Erythroblast (primary cell): ENCODE measurements at regions not wholly inside any gene's neighbourhood (a gene's known extent, or its start where the extent isn't known, plus 50 kb on each side); places are given as distances from the start of the nearest gene placed in this dataset.
"Not testable (repeated sequence)": the region's sequence is repeated elsewhere in the genome, so short reads cannot be mapped to it uniquely, and the experiment has no call there.

Source experiments
- GATA1 ChIP-seq: IDR thresholded peaks from 2 replicates; pipeline ENCODE4 v1.6.1; 2011; ENCODE audit warnings: low read depth, mild to moderate bottlenecking, control low read depth, low read length, moderate library complexity
- POLR2A ChIP-seq: IDR thresholded peaks from 2 replicates; pipeline ENCODE4 v1.6.1; 2011; ENCODE audit warnings: mild to moderate bottlenecking, low read length

DNA sequence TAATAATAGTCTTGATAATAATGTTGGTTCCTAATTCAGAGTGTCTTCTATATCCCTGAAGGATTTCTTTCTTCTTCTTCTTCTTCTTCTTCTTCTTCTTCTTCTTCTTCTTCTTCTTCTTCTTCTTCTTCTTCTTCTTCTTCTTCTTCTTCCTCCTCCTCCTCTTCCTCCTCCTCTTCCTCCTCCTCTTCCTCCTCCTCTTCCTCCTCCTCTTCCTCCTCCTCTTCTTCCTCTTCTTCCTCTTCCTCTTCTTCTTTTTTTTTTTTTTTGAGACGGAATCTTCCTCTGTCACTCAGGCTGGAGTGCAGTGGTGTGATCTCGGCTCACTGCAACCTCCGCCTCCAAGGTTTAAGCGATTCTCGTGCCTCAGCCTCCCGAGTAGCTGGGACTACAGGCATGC is 242.8 kb upstream of the CPHXL start:
- not testable (repeated sequence) for TF ChIP-seq POLR2A, GATA1
